Fibroblast of mammary gland (primary cell): ENCODE measurements at regions not wholly inside any gene's neighbourhood (a gene's known extent, or its start where the extent isn't known, plus 50 kb on each side); places are given as distances from the start of the nearest gene placed in this dataset.

Source experiments
- DNase-seq: peaks from one replicate; pipeline ENCODE4 v3.0.0-alpha.2; 2010; ENCODE audit warnings: low read depth
- H3K4me3 ChIP-seq: 2 replicates; pipeline ENCODE4 v1.5.1; 2011; ENCODE audit warnings: low read depth, mild to moderate bottlenecking, low read length, moderate library complexity; ENCODE audit not compliant: control insufficient read depth
- CTCF ChIP-seq: conservative IDR thresholded peaks from 2 replicates; pipeline ENCODE4 v1.5.1; 2011; ENCODE audit warnings: low read depth, low read length, inconsistent platforms; ENCODE audit not compliant: control insufficient read depth, insufficient read depth

- H3K4me3 ChIP-seq, result no peak overlapping the region
- TF ChIP-seq CTCF, result no peak
- DNase-seq, result no peak
These were observed 112.9 kb upstream of the TOP1 start for GRCh38 chr20:40915756-40916155.

DNA sequence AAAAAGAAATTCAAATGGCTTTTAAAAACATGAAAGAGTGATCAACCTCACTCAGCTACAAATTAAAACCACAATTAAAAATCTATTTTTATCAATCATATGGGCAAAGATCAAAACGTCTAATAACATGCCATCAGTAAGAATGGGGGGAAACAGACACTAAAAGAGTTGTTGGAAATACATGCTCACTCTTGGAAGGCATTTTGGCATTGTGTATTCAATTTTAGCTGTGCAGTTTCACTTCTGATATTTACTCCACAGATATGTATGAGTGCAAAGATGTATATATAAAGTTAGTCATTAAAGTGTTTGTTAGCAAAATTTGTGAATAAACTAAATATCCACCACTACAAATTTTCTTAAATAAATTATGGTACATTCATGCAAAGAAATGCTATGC lies 112.3 kb upstream of the TOP1 start:
- no peak for DNase-seq
- H3K4me3 ChIP-seq, result no peak overlapping the region
- TF ChIP-seq CTCF, result no peak

DNA sequence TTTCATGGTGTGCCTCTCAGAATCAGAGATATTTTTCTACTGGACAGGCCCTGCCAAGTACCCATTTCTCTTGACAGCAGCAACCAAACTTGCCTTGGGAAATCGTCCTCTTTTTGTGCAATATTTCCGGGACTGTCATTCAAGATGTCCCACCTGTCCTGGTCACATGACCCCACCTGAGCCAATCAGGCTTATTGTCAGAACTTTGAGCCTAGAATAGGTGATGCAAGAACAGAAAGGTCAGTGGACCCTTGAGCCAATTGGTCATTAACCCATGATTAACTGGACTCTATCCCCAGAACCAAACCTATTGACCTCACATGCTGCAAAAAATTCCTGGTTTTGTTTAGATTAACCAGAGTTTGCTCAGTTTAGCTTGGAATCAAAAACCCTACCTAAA lies 108.3 kb upstream of the TOP1 start:
- DNase-seq, result no peak
- H3K4me3 ChIP-seq, result no peak overlapping the region
- TF ChIP-seq CTCF, result no peak

GRCh38 chr20:40922865-40923264 lies 105.8 kb upstream of the TOP1 start:
- TF ChIP-seq CTCF, result no peak
- H3K4me3 ChIP-seq, result no peak overlapping the region
- no peak for DNase-seq

- no peak for DNase-seq
- TF ChIP-seq CTCF, result no peak
- H3K4me3 ChIP-seq, result no peak overlapping the region
These were observed 102.7 kb upstream of the TOP1 start for GRCh38 chr20:40925829-40926510.

- no peak overlapping the region for H3K4me3 ChIP-seq
- no peak for DNase-seq
- TF ChIP-seq CTCF, result no peak
These were observed 101.7 kb upstream of the TOP1 start for GRCh38 chr20:40926928-40927327.

- DNase-seq, result peak; percentile 14
- H3K4me3 ChIP-seq, result no peak overlapping the region
- no peak for TF ChIP-seq CTCF
These were observed 98.1 kb upstream of the TOP1 start for GRCh38 chr20:40930561-40930960.
